HG03378 (cell line): ENCODE measurements at regions not wholly inside any gene's neighbourhood (a gene's known extent, or its start where the extent isn't known, plus 50 kb on each side); places are given as distances from the start of the nearest gene placed in this dataset.

ENCODE experiments used
- ATAC-seq: cut with Tn5 transposase; IDR thresholded peaks from one replicate; pipeline ENCODE4 v1.9.1; 2021; ENCODE audit warnings: mild to moderate bottlenecking, moderate library complexity; ENCODE audit not compliant: unreplicated experiment

DNA sequence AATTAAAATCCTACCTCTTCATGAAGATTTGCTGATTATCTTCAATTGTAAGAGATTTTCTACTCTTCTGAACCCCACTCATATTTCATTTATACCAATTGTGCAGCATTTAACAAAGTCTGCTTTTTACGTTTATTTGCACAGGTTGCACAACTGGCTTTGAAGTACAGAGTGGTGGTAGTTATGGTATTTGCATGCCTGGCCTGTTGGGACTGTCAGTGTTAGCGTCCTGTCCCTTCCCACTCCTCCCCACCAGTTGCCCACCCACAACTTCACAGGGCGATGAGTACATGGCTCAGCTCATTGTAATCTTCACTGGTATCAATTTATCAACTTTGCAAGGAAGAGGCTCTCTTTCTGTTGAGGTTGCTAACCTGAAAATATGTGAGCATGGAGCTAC lies 372.3 kb downstream of the AASDHPPT start:
- ATAC-seq = no peak

DNA sequence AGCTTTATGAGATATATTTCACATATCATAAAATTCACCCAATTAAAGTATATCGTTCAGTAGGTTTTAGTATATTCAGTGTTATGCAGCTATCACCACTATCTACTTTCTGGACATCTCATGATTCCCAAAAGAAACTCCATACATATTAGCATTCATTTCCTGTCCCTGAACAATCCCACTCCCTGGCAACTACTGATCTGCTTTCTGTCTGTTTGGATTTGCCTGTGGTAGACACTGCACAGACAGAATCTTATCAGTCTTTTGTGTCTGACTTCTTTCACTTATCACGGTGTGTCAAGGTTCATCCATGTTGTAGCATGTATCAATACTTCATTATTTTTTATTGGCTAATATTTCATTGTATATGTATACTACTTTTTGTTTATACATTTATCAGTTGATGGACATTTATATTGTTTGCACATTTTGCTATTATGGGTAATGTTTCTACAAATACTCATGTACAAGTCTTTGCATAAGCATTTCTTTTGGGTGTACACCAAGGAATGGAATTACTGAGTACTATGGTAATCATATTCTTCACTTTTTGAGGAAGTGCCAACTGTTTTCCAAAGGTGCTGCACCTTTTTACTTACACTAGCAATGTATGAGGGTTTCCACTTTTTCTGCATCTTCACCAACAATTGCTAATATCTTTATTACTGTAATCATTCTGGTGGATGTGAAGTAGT lies 373.9 kb downstream of the AASDHPPT start:
- ATAC-seq = no peak

- ATAC-seq = no peak
Measured at GRCh38 chr11:106456647-106457046, 379.2 kb downstream of the AASDHPPT start.

GRCh38 chr11:106457727-106458126 lies 380.3 kb downstream of the AASDHPPT start:
- no peak for ATAC-seq

DNA sequence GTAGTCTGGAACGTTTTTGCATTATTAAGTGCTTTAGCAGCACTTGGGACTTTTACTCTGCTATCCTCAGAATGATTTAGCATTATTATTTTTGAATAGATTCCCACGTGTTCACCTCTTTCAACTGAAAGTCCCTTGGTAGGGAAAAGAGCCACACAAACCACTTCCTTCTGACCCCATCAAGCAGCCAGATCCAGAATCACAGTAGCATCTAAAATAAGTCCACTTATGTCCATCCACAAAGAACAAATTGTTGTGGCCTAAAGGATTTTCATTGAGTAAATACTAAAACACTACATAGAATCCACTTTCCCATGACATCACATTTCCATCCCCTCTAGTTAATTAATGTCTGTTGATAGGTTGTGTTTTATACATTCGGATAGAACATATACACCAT lies 381.7 kb downstream of the AASDHPPT start:
- ATAC-seq = no peak

- no peak for ATAC-seq
Measured at GRCh38 chr11:106461148-106461691, 383.8 kb downstream of the AASDHPPT start.

DNA sequence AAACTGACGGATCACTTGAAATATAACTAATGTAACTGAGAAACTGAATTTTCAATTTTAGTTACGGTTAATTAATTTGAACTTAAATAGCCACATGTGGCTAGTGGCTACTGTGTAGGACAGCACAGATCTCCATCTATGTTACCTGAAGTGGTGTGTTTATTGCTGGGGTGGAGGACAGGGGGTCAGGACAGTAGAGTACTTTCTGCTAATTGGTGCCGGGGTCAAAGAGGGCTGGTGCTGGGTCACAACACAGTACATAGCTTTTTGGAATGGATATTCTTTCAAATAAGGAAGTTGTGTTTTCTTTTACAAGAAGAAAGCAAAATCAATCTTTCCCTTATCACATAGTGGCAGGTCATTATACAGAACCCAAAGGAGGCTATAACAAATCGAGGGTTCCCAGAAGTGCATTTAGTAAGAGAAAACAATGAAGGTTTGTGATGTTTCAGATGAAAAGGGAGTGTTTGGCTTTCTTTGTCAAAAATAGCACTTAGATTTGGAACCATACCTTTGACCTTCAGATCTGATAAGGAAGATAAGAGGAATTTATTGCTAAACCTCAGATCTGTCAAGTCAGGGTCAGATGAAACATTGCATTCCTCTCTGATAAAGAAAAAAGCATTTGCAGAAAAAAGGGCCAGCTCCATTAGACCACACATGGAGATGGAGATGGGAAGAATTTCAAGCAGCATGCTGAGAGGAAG lies 384.5 kb downstream of the AASDHPPT start:
- ATAC-seq = no peak

- ATAC-seq = no peak
Measured at GRCh38 chr11:106463154-106463553, 385.7 kb downstream of the AASDHPPT start.

GRCh38 chr11:106463796-106464201 lies 386.3 kb downstream of the AASDHPPT start:
- no peak for ATAC-seq

DNA sequence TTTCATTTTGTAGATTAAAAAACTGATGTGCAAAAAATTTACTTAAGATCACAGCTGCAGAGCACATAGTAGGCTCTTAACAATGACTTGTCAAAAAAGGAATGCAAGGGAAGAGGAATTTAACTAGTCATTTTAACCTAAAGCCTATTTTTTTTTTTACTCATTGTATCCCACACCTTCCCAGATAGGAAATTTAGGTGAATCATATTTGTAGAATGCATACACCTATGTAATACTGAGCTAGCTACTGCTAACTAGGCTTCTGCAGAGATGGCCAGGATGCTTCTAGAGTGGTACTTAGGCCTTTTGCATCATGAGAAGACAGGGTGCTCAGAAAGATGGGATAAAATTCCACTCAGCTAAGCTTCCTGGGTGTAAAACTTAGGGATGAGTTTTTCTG lies 387.3 kb downstream of the AASDHPPT start:
- ATAC-seq = no peak

- ATAC-seq = no peak
Measured at GRCh38 chr11:106466521-106467080, 389.1 kb downstream of the AASDHPPT start.

DNA sequence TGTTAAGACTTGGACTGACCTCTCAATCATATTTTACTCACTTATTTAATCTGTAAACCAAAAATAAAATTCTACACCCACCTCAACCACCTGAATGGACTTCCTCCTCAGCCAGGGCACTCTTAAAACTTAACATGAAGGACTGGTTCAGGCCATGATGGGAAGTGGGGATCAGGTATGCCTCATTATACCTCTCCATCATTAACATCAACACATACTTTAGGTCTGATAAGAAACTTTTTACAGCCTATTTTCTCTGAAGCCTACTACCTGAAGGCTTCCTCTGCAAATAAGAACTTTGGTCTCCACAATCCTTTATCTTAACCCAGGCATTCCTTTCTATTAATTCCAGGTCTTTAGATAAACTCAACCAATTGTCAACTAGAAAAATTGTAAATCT lies 390.0 kb downstream of the AASDHPPT start:
- no peak for ATAC-seq

DNA sequence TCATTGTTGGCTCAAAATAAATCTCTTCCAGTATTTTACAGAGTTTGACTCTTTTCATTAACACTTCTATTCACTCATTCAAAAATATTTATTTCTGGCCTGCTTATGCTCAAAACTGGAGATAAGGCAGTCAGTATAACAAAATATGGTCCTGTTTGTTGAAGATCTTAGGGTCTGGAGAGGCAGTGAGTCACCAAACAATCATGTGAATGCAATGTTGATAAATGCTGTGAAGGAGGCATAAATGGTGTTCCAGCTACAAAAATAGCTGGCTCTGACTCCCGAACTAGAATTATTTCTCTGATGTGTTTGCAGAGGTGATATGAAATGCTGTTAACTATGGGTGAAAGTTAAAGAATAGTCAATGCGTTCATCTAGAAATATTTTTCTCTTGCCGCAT lies 390.6 kb downstream of the AASDHPPT start:
- no peak for ATAC-seq

DNA sequence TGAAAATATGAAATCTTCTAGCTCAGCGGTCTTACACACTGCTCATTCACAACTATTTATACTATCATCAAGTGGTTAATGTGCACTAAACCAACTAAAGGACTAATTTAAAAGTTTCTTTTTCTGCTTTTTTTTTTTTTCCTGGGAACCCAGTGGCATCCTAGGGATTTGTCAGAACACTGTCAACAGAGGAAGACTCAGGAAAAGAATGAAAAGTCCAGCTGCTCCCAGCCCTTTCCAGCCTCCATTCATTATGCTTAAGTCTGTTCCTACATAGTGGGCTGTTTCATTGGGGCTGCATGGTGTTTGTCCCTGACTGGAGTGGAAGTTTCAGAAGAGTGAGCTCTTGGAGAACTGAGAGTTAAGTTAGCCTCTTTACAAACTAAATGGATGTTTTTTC lies 391.1 kb downstream of the AASDHPPT start:
- no peak for ATAC-seq

GRCh38 chr11:106470230-106470629 lies 392.8 kb downstream of the AASDHPPT start:
- no peak for ATAC-seq

DNA sequence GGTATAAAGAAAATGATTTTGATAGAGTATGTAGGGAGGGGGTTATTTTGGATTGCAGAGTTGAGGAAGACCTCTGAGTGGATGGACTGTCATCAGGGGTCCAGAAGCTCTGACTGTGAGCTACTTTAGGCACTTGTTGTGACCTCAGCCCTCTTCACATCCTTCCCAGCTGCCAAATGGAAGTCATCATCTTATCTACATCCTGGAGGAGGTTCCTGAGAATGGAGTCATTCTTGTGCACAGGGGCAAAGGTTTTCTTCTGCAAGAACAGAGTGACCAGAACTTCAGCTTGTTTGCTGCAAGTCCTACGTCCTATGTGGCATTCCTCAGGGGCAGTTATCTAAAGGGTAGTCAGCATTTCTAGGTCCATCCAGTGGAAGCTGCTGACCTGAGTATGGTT lies 393.8 kb downstream of the AASDHPPT start:
- ATAC-seq = no peak

GRCh38 chr11:106473089-106473722 lies 395.7 kb downstream of the AASDHPPT start:
- ATAC-seq = no peak

- ATAC-seq = no peak
Measured at GRCh38 chr11:106474274-106474673, 396.8 kb downstream of the AASDHPPT start.

GRCh38 chr11:106475181-106475580 lies 397.7 kb downstream of the AASDHPPT start:
- ATAC-seq = no peak

GRCh38 chr11:106477776-106478175 lies 400.3 kb downstream of the AASDHPPT start:
- ATAC-seq = no peak

DNA sequence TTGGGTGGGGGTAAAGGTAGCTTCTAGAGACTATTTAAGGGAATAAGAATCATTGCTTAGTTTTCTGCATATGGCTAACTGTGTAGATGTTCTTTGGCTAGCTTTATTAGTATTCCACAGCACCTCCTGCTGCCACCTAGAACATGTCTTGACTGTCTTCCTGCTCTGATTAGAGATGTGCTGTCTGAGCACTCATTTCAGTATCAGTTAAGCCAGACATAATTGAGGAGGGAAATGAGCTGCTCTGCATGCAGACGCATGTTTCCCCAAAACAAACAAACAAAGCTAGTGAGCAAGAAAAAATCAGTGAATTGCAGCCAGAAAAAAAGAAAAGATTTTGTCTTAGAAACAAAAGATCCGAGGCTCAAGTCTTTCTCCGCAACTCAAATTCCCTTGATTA lies 402.2 kb downstream of the AASDHPPT start:
- ATAC-seq = no peak
